IMR-90 (cell line): ENCODE measurements at regions not wholly inside any gene's neighbourhood (a gene's known extent, or its start where the extent isn't known, plus 50 kb on each side); places are given as distances from the start of the nearest gene placed in this dataset.

Source experiments
- ATAC-seq: fragments of 200-7000 bp; cut with Tn5 transposase; 2 replicates; pipeline ENCODE4 v1.9.1; 2020; ENCODE audit warnings: low read depth, mild to moderate bottlenecking, moderate library complexity
- BruUV-seq: library from RNA; stranded (reverse); fragments of 400-500 nt; replicated peaks from 2 replicates; lab custom pipeline; 2021; lab: Mats Ljungman, UMichigan
- CTCF ChIA-PET: fragments of 300-600 bp; formaldehyde crosslinking; extraction: SDS; loops from one replicate; lab custom pipeline; 2021; ENCODE audit warnings: antibody characterized with exemption; lab: Yijun Ruan, JAX
- POLR2A ChIA-PET: fragments of 300-600 bp; sonication (Branson Sonifier 250); formaldehyde crosslinking; loops from one replicate; lab custom pipeline; 2022; ENCODE audit warnings: antibody characterized with exemption; ENCODE audit not compliant: unreplicated experiment; lab: Charles Lee
- DNase-seq: peaks from one replicate; pipeline ENCODE4 v3.0.0; 2013
- H2AFZ ChIP-seq: replicated peaks from 2 replicates; pipeline ENCODE3; 2013; ENCODE audit warnings: low read length, mild to moderate bottlenecking; ENCODE audit not compliant: poor library complexity
- H2AK5ac ChIP-seq: 2 replicates; pipeline ENCODE4 v1.6.1; 2013; ENCODE audit warnings: low read depth, low read length, inconsistent platforms
- H2AK9ac ChIP-seq: replicated peaks from 2 replicates; pipeline ENCODE3; 2013; ENCODE audit warnings: mild to moderate bottlenecking, low read depth, low read length, moderate library complexity; ENCODE audit not compliant: poor library complexity
- H2BK120ac ChIP-seq: 2 replicates; pipeline ENCODE4 v1.6.1; 2013; ENCODE audit warnings: low read depth, low read length, inconsistent platforms
- H2BK15ac ChIP-seq: 3 replicates; pipeline ENCODE4 v1.6.1; 2013; ENCODE audit warnings: low read depth, low read length, inconsistent platforms
- H2BK20ac ChIP-seq: 2 replicates; pipeline ENCODE4 v1.6.1; 2013; ENCODE audit warnings: low read depth, mild to moderate bottlenecking, inconsistent platforms, low read length, moderate library complexity
- H2BK5ac ChIP-seq: 2 replicates; pipeline ENCODE4 v1.6.1; 2013; ENCODE audit warnings: mild to moderate bottlenecking, low read depth, low read length, inconsistent platforms; ENCODE audit not compliant: poor library complexity, severe bottlenecking
- H3K14ac ChIP-seq: replicated peaks from 2 replicates; pipeline ENCODE4 v1.6.1; 2013; ENCODE audit warnings: low read depth, low read length, inconsistent platforms
- H3K18ac ChIP-seq: 2 replicates; pipeline ENCODE4 v1.6.1; 2013; ENCODE audit warnings: low read depth, low read length, control low read depth
- H3K23ac ChIP-seq: 2 replicates; pipeline ENCODE4 v1.6.1; 2013; ENCODE audit warnings: low read depth, low read length, inconsistent platforms
- H3K27ac ChIP-seq: 2 replicates; pipeline ENCODE4 v1.5.1; 2013; ENCODE audit warnings: mild to moderate bottlenecking, control low read depth, low read length; ENCODE audit not compliant: insufficient read depth
- H3K27me3 ChIP-seq: 2 replicates; pipeline ENCODE4 v1.6.1; 2013; ENCODE audit warnings: low read length; ENCODE audit not compliant: control insufficient read depth, insufficient read depth
- H3K36me3 ChIP-seq: 2 replicates; pipeline ENCODE4 v1.6.1; 2013; ENCODE audit warnings: low read length, mixed read lengths; ENCODE audit not compliant: control insufficient read depth, insufficient read depth
- H3K4ac ChIP-seq: 2 replicates; pipeline ENCODE4 v1.6.1; 2013; ENCODE audit warnings: low read depth, low read length, inconsistent platforms
- H3K4me1 ChIP-seq: 2 replicates; pipeline ENCODE4 v1.6.1; 2013; ENCODE audit warnings: low read length, mixed read lengths; ENCODE audit not compliant: control insufficient read depth, insufficient read depth
- H3K4me2 ChIP-seq: 2 replicates; pipeline ENCODE4 v1.6.1; 2013; ENCODE audit warnings: low read depth, mild to moderate bottlenecking, control low read depth, low read length, moderate library complexity
- H3K4me3 ChIP-seq: 2 replicates; pipeline ENCODE4 v1.5.1; 2013; ENCODE audit warnings: low read depth, mild to moderate bottlenecking, control low read depth, low read length, moderate library complexity; ENCODE audit not compliant: insufficient read depth
- H3K56ac ChIP-seq: 2 replicates; pipeline ENCODE4 v1.6.1; 2013; ENCODE audit warnings: low read length, inconsistent platforms; ENCODE audit not compliant: insufficient read depth; ENCODE audit errors: extremely low read depth
- H3K79me1 ChIP-seq, 2 experiments: 2 replicates each; pipeline ENCODE4 v1.6.1; 2013; ENCODE audit warnings: low read length in 2 of 2, inconsistent platforms in 1 of 2, low read depth in 1 of 2
- H3K9ac ChIP-seq: 2 replicates; pipeline ENCODE4 v1.6.1; 2013; ENCODE audit warnings: low read depth, low read length, control low read depth
- H3K9me1 ChIP-seq: 2 replicates; pipeline ENCODE4 v1.6.1; 2013; ENCODE audit warnings: low read length, inconsistent platforms; ENCODE audit not compliant: insufficient read depth
- H3K9me3 ChIP-seq: 2 replicates; pipeline ENCODE4 v1.6.1; 2013; ENCODE audit warnings: low read length; ENCODE audit not compliant: control insufficient read depth, insufficient read depth
- H4K20me1 ChIP-seq: 2 replicates; pipeline ENCODE4 v1.6.1; 2013; ENCODE audit warnings: low read length, inconsistent platforms; ENCODE audit not compliant: insufficient read depth
- H4K5ac ChIP-seq: 2 replicates; pipeline ENCODE4 v1.6.1; 2013; ENCODE audit warnings: mild to moderate bottlenecking, low read depth, low read length, control low read depth
- H4K8ac ChIP-seq, 2 experiments: 2 replicates each; pipeline ENCODE4 v1.6.1; 2013; ENCODE audit warnings: low read depth in 2 of 2, low read length in 2 of 2, control low read depth in 1 of 2, inconsistent platforms in 1 of 2
- H4K91ac ChIP-seq: 2 replicates; pipeline ENCODE4 v1.6.1; 2013; ENCODE audit warnings: low read depth, low read length, inconsistent platforms; ENCODE audit not compliant: insufficient read depth
- BHLHE40 ChIP-seq: fragments of 150-350 bp; IDR thresholded peaks from 2 replicates; pipeline ENCODE4 v1.6.1; 2016; ENCODE audit warnings: mild to moderate bottlenecking, low read depth, low read length
- CEBPB ChIP-seq: IDR thresholded peaks from 2 replicates; pipeline ENCODE4 v1.6.1; 2012; ENCODE audit warnings: low read depth, low read length, improper control_type of control experiment
- CHD1 ChIP-seq: IDR thresholded peaks from 2 replicates; pipeline ENCODE4 v1.6.1; 2012; ENCODE audit warnings: low read depth, low read length, improper control_type of control experiment
- FOS ChIP-seq: fragments of 150-350 bp; IDR thresholded peaks from 2 replicates; pipeline ENCODE4 v1.6.1; 2016; ENCODE audit warnings: low read depth, low read length
- MAFK ChIP-seq: IDR thresholded peaks from 2 replicates; pipeline ENCODE4 v1.6.1; 2012; ENCODE audit warnings: low read depth, low read length, improper control_type of control experiment
- MAZ ChIP-seq: IDR thresholded peaks from 2 replicates; pipeline ENCODE4 v1.6.1; 2012; ENCODE audit warnings: low read depth, mild to moderate bottlenecking, low read length, improper control_type of control experiment, moderate library complexity, borderline replicate concordance
- MXI1 ChIP-seq: IDR thresholded peaks from 2 replicates; pipeline ENCODE4 v1.6.1; 2012; ENCODE audit warnings: low read depth, mild to moderate bottlenecking, low read length, moderate library complexity, borderline replicate concordance
- NFE2L2 ChIP-seq: fragments of 150-350 bp; IDR thresholded peaks from 2 replicates; pipeline ENCODE4 v1.6.1; 2016; ENCODE audit warnings: low read depth, mild to moderate bottlenecking, low read length
- POLR2A ChIP-seq: IDR thresholded peaks from 2 replicates; pipeline ENCODE4 v1.6.1; 2012; ENCODE audit warnings: mild to moderate bottlenecking, low read depth, low read length
- RAD21 ChIP-seq: IDR thresholded peaks from 2 replicates; pipeline ENCODE4 v1.6.1; 2012; ENCODE audit warnings: low read length, improper control_type of control experiment
- RCOR1 ChIP-seq: IDR thresholded peaks from 2 replicates; pipeline ENCODE4 v1.6.1; 2012; ENCODE audit warnings: mild to moderate bottlenecking, low read length, improper control_type of control experiment; ENCODE audit not compliant: insufficient replicate concordance
- RFX5 ChIP-seq: IDR thresholded peaks from 2 replicates; pipeline ENCODE4 v1.8.0; 2012; ENCODE audit warnings: low read depth, mild to moderate bottlenecking, low read length, moderate library complexity
- SMC3 ChIP-seq: fragments of 150-350 bp; IDR thresholded peaks from 2 replicates; pipeline ENCODE4 v1.6.1; 2016; ENCODE audit warnings: low read depth, mild to moderate bottlenecking, antibody characterized with exemption, low read length, moderate library complexity
- WGBS, 2 experiments: methylation state at CpG; one replicate each; pipeline versions ENCODE4 v1.1.5 to v1.1.7; 2013; ENCODE audit warnings: missing lambda C conversion rate in 2 of 2; ENCODE audit not compliant: insufficient read length in 1 of 2; ENCODE audit errors: extremely low coverage in 2 of 2; 5-methylcytosine and 5-hydroxymethylcytosine counted together
- dilution Hi-C: fragments of 300-500 bp; cut with HindIII; formaldehyde crosslinking; loops from one replicate; pipeline ENCODE4 v1.14.3; 2018; ENCODE audit warnings: low sequenced_read_pairs; ENCODE audit not compliant: unreplicated experiment
- in situ Hi-C: fragments of 300-500 bp; cut with MboI; formaldehyde crosslinking; loops from 3 replicates; pipeline ENCODE4 v1.14.3; 2019; ENCODE audit warnings: low sequenced_read_pairs, inconsistent platforms, mixed read lengths
- intact Hi-C: fragments of 100-400 bp; cut with micrococcal nuclease; formaldehyde crosslinking; loops from 2 replicates; pipeline ENCODE4 v1.10.0; 2022
- TF ChIP-seq, protein P1 (sequence below): fragments of 150-350 bp; IDR thresholded peaks from 2 replicates; pipeline ENCODE4 v1.6.1; 2016; ENCODE audit warnings: low read depth, mild to moderate bottlenecking, low read length, moderate library complexity, borderline replicate concordance
- TF ChIP-seq, protein P2 (sequence below): fragments of 150-350 bp; IDR thresholded peaks from 2 replicates; pipeline ENCODE4 v1.6.1; 2017; ENCODE audit warnings: mild to moderate bottlenecking, antibody characterized with exemption, low read length, low read depth
- TF ChIP-seq, protein P3 (sequence below): conservative IDR thresholded peaks from 2 replicates; pipeline ENCODE4 v1.5.1; 2012; ENCODE audit warnings: mild to moderate bottlenecking, low read depth, low read length, improper control_type of control experiment

DNA sequence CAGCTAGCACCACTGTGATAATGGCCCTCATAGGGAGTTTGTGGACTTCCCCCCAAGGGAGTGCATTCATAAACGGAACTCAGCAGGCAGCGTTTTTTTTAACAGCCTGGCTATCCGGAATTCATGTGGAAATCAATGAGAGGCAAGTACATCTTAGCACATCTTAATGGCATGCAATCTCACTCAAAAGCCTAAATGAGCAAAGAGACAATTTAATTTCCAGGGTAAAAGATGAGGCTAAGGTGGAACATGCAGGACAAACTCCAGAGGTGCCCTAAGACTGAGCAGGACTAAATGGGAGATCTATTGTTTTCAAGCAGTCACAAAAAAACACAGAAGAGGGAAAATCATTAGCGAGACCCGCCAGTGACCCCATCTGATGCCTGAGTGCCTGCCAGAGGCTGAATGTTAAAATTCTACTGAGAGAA lies 243.5 kb upstream of the KCNIP4 start:
- TF ChIP-seq BHLHE40 (no peak), RFX5 (no peak), FOS (no peak), RAD21 (no peak), POLR2A (no peak), SMC3 (no peak), MXI1 (no peak), RCOR1 (no peak), MAFK (no peak), CEBPB (no peak), NFE2L2 (no peak), MAZ (no peak), CHD1 (no peak)
- TF ChIP-seq, protein P1, sequence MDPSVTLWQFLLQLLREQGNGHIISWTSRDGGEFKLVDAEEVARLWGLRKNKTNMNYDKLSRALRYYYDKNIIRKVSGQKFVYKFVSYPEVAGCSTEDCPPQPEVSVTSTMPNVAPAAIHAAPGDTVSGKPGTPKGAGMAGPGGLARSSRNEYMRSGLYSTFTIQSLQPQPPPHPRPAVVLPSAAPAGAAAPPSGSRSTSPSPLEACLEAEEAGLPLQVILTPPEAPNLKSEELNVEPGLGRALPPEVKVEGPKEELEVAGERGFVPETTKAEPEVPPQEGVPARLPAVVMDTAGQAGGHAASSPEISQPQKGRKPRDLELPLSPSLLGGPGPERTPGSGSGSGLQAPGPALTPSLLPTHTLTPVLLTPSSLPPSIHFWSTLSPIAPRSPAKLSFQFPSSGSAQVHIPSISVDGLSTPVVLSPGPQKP, result no peak
- TF ChIP-seq, protein P2, sequence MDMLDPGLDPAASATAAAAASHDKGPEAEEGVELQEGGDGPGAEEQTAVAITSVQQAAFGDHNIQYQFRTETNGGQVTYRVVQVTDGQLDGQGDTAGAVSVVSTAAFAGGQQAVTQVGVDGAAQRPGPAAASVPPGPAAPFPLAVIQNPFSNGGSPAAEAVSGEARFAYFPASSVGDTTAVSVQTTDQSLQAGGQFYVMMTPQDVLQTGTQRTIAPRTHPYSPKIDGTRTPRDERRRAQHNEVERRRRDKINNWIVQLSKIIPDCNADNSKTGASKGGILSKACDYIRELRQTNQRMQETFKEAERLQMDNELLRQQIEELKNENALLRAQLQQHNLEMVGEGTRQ, result no peak
- TF ChIP-seq, protein P3, sequence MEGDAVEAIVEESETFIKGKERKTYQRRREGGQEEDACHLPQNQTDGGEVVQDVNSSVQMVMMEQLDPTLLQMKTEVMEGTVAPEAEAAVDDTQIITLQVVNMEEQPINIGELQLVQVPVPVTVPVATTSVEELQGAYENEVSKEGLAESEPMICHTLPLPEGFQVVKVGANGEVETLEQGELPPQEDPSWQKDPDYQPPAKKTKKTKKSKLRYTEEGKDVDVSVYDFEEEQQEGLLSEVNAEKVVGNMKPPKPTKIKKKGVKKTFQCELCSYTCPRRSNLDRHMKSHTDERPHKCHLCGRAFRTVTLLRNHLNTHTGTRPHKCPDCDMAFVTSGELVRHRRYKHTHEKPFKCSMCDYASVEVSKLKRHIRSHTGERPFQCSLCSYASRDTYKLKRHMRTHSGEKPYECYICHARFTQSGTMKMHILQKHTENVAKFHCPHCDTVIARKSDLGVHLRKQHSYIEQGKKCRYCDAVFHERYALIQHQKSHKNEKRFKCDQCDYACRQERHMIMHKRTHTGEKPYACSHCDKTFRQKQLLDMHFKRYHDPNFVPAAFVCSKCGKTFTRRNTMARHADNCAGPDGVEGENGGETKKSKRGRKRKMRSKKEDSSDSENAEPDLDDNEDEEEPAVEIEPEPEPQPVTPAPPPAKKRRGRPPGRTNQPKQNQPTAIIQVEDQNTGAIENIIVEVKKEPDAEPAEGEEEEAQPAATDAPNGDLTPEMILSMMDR, result no peak
- CTCF ChIA-PET, result no interaction called here
- H3K79me1 ChIP-seq, result no peaks in the 10 kb centered on the region
- H3K56ac ChIP-seq, result no peak overlapping the region
- H3K4ac ChIP-seq, result no peak overlapping the region
- no peaks in the 10 kb centered on the region for H3K36me3 ChIP-seq
- in situ Hi-C loops (no loop called here), dilution Hi-C loops (no loop called here), intact Hi-C loops (no loop called here)
- no peak overlapping the region for H3K18ac ChIP-seq
- no peak overlapping the region for H3K4me2 ChIP-seq
- no peak overlapping the region for H2AK5ac ChIP-seq
- no peak for ATAC-seq
- H4K91ac ChIP-seq, result no peak overlapping the region
- H2BK120ac ChIP-seq, result no peak overlapping the region
- H3K4me1 ChIP-seq, result no peaks in the 10 kb centered on the region
- no peak overlapping the region for H3K23ac ChIP-seq
- H2BK20ac ChIP-seq, result no peak overlapping the region
- no peak overlapping the region for H2BK5ac ChIP-seq
- H3K9ac ChIP-seq, result no peak overlapping the region
- no peaks in the 10 kb centered on the region for H4K20me1 ChIP-seq
- H3K9me1 ChIP-seq, result no peaks in the 10 kb centered on the region
- H4K5ac ChIP-seq, result no peak overlapping the region
- no peak overlapping the region for H3K27ac ChIP-seq
- no peaks in the 10 kb centered on the region for H3K9me3 ChIP-seq
- no TSS peak for BruUV-seq
- no peak overlapping the region for H2AFZ ChIP-seq
- no peak overlapping the region for H2BK15ac ChIP-seq
- no peak overlapping the region for H2AK9ac ChIP-seq
- POLR2A ChIA-PET, result no interaction called here
- no CpG with 5 or more reads among the region's 5 CpGs for WGBS, 2 experiments
- no peak overlapping the region for H3K14ac ChIP-seq
- no peak overlapping the region for H4K8ac ChIP-seq
- H3K27me3 ChIP-seq, result no peaks in the 10 kb centered on the region
- no peak for DNase-seq
- no peak overlapping the region for H3K4me3 ChIP-seq
